Right lobe of liver (tissue), 6 donors: ENCODE measurements at regions not wholly inside any gene's neighbourhood (a gene's known extent, or its start where the extent isn't known, plus 50 kb on each side); places are given as distances from the start of the nearest gene placed in this dataset.
A peak's percentile ranks its signal among the peaks of the same experiment; 100 is the strongest.

Experiments
- ATAC-seq, 4 donors: fragments of 200-7000 bp; cut with Tn5 transposase; one replicate each; pipeline ENCODE4 v1.9.1; 2020; ENCODE audit warnings: mild to moderate bottlenecking in 4 of 4, moderate library complexity in 4 of 4
- DNase-seq, 3 donors: peaks; one replicate each; pipeline ENCODE4 v3.0.0-alpha.2; 2020
- H3K27ac ChIP-seq, 3 donors: fragments of 200-600 bp; one replicate each; pipeline ENCODE4 v1.8.0; 2022
- H3K27me3 ChIP-seq, 2 donors: fragments of 200-600 bp; one replicate each; pipeline ENCODE4 v1.8.0; 2022
- H3K36me3 ChIP-seq, 4 donors: fragments of 200-600 bp; sonication (generic) in 1 of 4; one replicate each; pipeline versions ENCODE4 v1.5.1 to v1.8.0; 2017 to 2022; ENCODE audit warnings: control low read depth in 1 of 4
- H3K4me1 ChIP-seq, 4 donors: fragments of 200-600 bp; sonication (generic) in 1 of 4; one replicate each; pipeline versions ENCODE4 v1.5.1 to v1.8.0; 2017 to 2022; ENCODE audit warnings: control low read depth in 1 of 4
- H3K4me3 ChIP-seq, 3 donors: fragments of 200-600 bp; one replicate each; pipeline ENCODE4 v1.8.0; 2022
- H3K9me3 ChIP-seq, 4 donors: fragments of 200-600 bp; sonication (generic) in 1 of 4; one replicate each; pipeline versions ENCODE4 v1.5.1 to v1.8.0; 2017 to 2022; ENCODE audit warnings: control low read depth in 1 of 4
- CTCF ChIP-seq, 4 donors: fragments of 200-600 bp in 3 of 4; fragments of 450-650 bp in 1 of 4; IDR thresholded peaks; one replicate each; pipeline versions ENCODE4 v1.5.1 to v1.8.0; 2016 to 2022; ENCODE audit warnings: antibody characterized with exemption in 4 of 4, mild to moderate bottlenecking in 2 of 4
- POLR2A ChIP-seq: fragments of 450-650 bp; IDR thresholded peaks from one replicate; pipeline ENCODE4 v1.6.1; 2017; ENCODE audit warnings: antibody characterized with exemption, mild to moderate bottlenecking
- WGBS: methylation state at CpG from one replicate; pipeline ENCODE4 v1.1.6; 2018; ENCODE audit warnings: low coverage, low lambda C conversion rate; ENCODE audit not compliant: insufficient coverage; ENCODE audit errors: missing lambda C conversion rate; 5-methylcytosine and 5-hydroxymethylcytosine counted together
- intact Hi-C, 2 donors: fragments of 100-400 bp; cut with DNase I; formaldehyde crosslinking; loops; one replicate each; pipeline versions ENCODE4 v1.11.2 to v1.14.1; 2022
- donor health status: DM: no; HTN: yes; CAD: no.
- donor health status: DM: no; HTN: no; CAD: no.
- donor health status: DM: no; HTN: no; CAD: no.
- donor health status: DM: no; HTN: yes; CAD: no.
- donor health status: DM: no; HTN: yes; CAD: no.

- 68% methylated on average over 3 of the region's 28 CpGs for WGBS
- no peak for TF ChIP-seq POLR2A
- TF ChIP-seq CTCF (IDR thresholded peaks at IDR 0.05), result no peak
- intact Hi-C loops, result no loop called here
Observed at GRCh38 chr22:49637255-49637760, 190.4 kb downstream of the BRD1 start.

DNA sequence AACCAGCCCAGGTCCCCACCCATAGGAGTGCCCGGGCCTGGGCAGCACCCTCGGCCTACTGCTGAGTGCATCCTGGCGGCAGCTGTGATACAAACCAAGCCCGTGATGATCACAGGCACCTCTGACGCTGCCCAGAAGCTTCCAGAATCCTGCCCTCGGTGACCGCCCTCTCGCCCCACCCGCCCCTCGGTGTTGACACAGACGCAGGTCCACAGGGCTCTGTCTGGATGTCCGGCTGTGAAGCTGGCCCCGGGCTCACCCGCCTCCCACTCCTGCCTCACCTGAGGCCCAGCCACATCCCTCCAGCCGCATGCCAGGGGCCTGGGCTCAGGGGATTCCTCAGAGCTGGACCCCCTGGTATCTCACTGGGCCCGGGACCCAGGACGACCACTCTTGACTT lies 191.0 kb downstream of the BRD1 start:
- Histone ChIP-seq H3K36me3 (no peaks in the 10 kb centered on the region), H3K4me3 (no peak overlapping the region), H3K27ac (no peak overlapping the region), H3K9me3 (no peaks in the 10 kb centered on the region), H3K4me1 (no peaks in the 10 kb centered on the region), H3K27me3 (no peaks in the 10 kb centered on the region)
- intact Hi-C loops, result no loop called here
- DNase-seq, result peak in 2 of 3 donors; percentile 13 to 45
- WGBS, result 40% methylated on average over 8 of the region's 17 CpGs
- ATAC-seq, result no peak
- TF ChIP-seq POLR2A (no peak), CTCF (IDR thresholded peaks at IDR 0.05) (no peak)

More at GRCh38 chr22:49637255-49637760, 190.4 kb downstream of the BRD1 start:
- H3K4me3 ChIP-seq, result no peak overlapping the region
- H3K9me3 ChIP-seq, result no peaks in the 10 kb centered on the region
- ATAC-seq (no peak), DNase-seq (peak in 1 of 3 donors; percentile 7)
- H3K36me3 ChIP-seq, result no peaks in the 10 kb centered on the region
- no peaks in the 10 kb centered on the region for H3K4me1 ChIP-seq
- no peak overlapping the region for H3K27ac ChIP-seq
- no peaks in the 10 kb centered on the region for H3K27me3 ChIP-seq

- H3K27ac ChIP-seq, result no peak overlapping the region
- ATAC-seq, result no peak
- DNase-seq, result peak in 2 of 3 donors; percentile 6 to 30
- no peak overlapping the region for H3K4me3 ChIP-seq
- intact Hi-C loops, result no loop called here
- H3K36me3 ChIP-seq, result no peaks in the 10 kb centered on the region
- WGBS, result 40% methylated on average over 1 of the region's 10 CpGs
- no peaks in the 10 kb centered on the region for H3K4me1 ChIP-seq
- no peaks in the 10 kb centered on the region for H3K27me3 ChIP-seq
- TF ChIP-seq CTCF (IDR thresholded peaks at IDR 0.05) (no peak), POLR2A (no peak)
- H3K9me3 ChIP-seq, result no peaks in the 10 kb centered on the region
Observed at GRCh38 chr22:49636214-49636613, 191.5 kb downstream of the BRD1 start.

GRCh38 chr22:49634006-49634772 lies 193.5 kb downstream of the BRD1 start:
- Histone ChIP-seq H3K36me3 (no peaks in the 10 kb centered on the region), H3K4me1 (no peaks in the 10 kb centered on the region), H3K27ac (no peak overlapping the region), H3K9me3 (no peaks in the 10 kb centered on the region), H3K4me3 (no peak overlapping the region), H3K27me3 (no peaks in the 10 kb centered on the region)
- DNase-seq (peak in 1 of 3 donors; percentile 46), ATAC-seq (no peak)
- WGBS, result 63% methylated on average over 14 of the region's 22 CpGs
- intact Hi-C loops, result no loop called here
- TF ChIP-seq POLR2A, result no peak
- no peak for TF ChIP-seq CTCF (IDR thresholded peaks at IDR 0.05)
